IPS-20b (cell line): ENCODE measurements at regions not wholly inside any gene's neighbourhood (a gene's known extent, or its start where the extent isn't known, plus 50 kb on each side); places are given as distances from the start of the nearest gene placed in this dataset.

ENCODE experiments used
- H3K27ac ChIP-seq: one replicate; pipeline ENCODE4 v1.5.1; 2013; ENCODE audit warnings: low read length
- H3K27me3 ChIP-seq: 2 replicates; pipeline ENCODE4 v1.6.1; 2013; ENCODE audit warnings: mild to moderate bottlenecking, low read length, inconsistent platforms; ENCODE audit not compliant: insufficient read depth
- H3K36me3 ChIP-seq: 2 replicates; pipeline ENCODE4 v1.6.1; 2013; ENCODE audit warnings: low read depth, mild to moderate bottlenecking, inconsistent platforms, low read length, moderate library complexity; ENCODE audit not compliant: insufficient read depth
- H3K4me1 ChIP-seq: 2 replicates; pipeline ENCODE4 v1.6.1; 2013; ENCODE audit warnings: mild to moderate bottlenecking, control low read depth, inconsistent platforms, low read length, moderate library complexity; ENCODE audit not compliant: insufficient read depth
- H3K4me3 ChIP-seq: 2 replicates; pipeline ENCODE4 v1.5.1; 2013; ENCODE audit warnings: mild to moderate bottlenecking, low read length, inconsistent platforms
- H3K9ac ChIP-seq: 2 replicates; pipeline ENCODE4 v1.6.1; 2013; ENCODE audit warnings: low read depth, mild to moderate bottlenecking, inconsistent platforms, low read length, moderate library complexity
- H3K9me3 ChIP-seq: 2 replicates; pipeline ENCODE4 v1.6.1; 2013; ENCODE audit warnings: mild to moderate bottlenecking, low read depth, low read length, inconsistent platforms; ENCODE audit not compliant: insufficient read depth

DNA sequence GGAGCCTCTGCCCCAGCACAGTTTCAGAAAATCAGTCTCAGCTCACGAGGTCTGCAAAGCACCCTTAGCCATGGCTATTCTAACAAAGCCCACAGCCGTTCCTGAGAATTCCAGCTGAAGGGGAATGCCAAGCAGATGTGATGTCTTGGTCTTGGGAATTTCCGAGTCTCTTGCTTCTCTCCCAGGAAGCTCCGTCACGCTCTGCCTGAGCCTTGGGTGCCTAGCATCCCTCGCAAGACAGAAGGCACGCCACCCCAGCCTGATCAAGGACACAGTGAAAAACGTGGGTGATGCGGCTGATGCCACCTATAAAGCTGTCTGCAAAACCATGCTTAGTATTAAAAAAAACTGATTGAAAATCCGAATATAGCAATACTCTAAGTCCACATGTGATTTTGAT is 254.6 kb downstream of the SH3BP4 start:
- Histone ChIP-seq H3K36me3 (no peaks in the 10 kb centered on the region), H3K4me3 (no peak overlapping the region), H3K9ac (no peak overlapping the region), H3K27me3 (peaks cover 12% of the 10 kb centered on the region; the same call in 1 of the 2 replicates), H3K27ac (no peak overlapping the region), H3K9me3 (no peaks in the 10 kb centered on the region), H3K4me1 (peaks cover 7% of the 10 kb centered on the region; the same call in 1 of the 2 replicates)

DNA sequence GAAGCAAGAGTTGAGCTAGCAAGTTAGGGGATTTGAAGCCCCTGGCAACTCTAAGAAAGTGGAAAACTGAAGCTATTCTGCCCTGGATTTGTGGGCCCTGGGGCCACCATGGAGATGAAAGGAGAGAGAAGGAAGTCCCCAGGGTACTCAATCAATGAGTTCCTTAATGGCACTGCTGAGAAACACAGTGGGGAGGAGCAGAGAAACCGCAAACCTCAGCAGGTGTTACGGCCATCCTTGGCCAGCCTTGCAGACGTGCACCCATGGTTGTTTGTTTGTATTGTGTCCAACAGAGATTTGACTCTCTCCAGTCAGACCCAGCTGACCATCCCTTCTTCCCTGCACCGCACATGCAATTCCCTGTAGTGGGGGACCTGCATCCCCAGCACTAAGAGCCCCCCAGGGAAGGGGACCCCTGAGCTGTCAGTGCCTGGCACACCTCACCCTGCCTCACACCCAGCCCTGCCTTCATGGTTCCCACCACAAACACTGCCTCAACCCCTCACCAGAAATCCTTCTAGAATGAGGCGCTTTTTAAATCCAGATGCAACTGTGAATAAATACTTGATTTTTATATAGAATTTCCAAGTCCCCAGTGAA is 255.3 kb downstream of the SH3BP4 start:
- Histone ChIP-seq H3K27me3 (peaks cover 12% of the 10 kb centered on the region; the same call in 1 of the 2 replicates), H3K36me3 (no peaks in the 10 kb centered on the region), H3K4me1 (peaks cover 14% of the 10 kb centered on the region; the same call in 1 of the 2 replicates), H3K9me3 (no peaks in the 10 kb centered on the region), H3K9ac (no peak overlapping the region), H3K27ac (no peak overlapping the region), H3K4me3 (no peak overlapping the region)

DNA sequence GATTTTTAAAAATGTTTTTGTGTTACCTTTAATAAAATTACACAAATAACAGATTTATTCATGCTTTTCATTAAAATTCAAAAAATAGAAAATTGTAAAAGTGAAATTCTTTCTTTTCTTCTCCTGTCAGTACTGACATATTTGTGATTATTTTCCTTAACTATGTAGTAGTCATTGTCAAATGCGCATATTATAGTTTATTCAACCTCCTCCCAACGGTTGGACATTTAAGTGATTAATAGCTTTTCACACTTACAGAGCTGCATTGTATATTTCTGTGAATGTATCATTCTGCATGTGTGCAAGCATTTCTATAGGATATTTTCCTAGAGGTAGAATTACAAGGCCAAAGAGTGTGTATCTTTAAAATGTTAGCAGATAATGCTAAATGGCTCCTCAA is 259.2 kb downstream of the SH3BP4 start:
- H3K9me3 ChIP-seq: no peaks in the 10 kb centered on the region; the same call in 1 of the 2 replicates
- peaks cover 8% of the 10 kb centered on the region; the same call in 1 of the 2 replicates for H3K27me3 ChIP-seq
- no peak overlapping the region for H3K9ac ChIP-seq
- peaks cover 20% of the 10 kb centered on the region; the same call in 1 of the 2 replicates for H3K4me1 ChIP-seq
- no peak overlapping the region for H3K4me3 ChIP-seq
- H3K27ac ChIP-seq: no peak overlapping the region
- no peaks in the 10 kb centered on the region for H3K36me3 ChIP-seq

DNA sequence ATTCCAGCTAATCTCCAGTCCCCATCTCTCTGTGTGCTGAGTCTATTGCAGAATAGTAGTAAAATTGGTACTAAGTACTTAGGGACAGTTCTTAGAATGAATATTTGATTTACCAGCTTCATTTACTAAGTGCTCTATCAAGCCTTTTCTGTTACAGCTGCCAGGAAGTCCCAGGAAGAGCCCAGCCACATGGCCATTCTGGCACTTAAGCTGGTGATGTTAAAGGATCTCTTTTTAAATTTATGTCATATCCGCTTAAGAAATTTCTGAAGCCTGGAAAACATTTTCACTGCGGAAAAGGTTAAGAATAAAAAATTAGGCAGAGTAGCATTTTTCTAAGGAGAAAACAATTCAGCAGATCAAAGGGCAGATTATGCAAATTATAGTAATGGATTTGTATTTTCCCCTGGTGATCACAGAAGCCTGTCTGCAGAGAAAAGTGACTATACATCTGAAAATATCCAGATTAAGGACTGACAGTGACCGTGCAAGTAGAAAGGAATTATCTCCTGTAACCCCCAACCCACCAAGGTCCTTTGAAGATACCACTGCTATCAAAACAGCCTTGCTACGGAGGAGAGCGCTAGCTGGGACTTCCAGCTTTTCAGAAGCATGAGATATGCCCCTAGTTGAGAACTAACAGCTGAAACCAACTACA is 260.8 kb downstream of the SH3BP4 start:
- no peak overlapping the region for H3K9ac ChIP-seq
- no peaks in the 10 kb centered on the region for H3K27me3 ChIP-seq
- no peaks in the 10 kb centered on the region; the same call in 1 of the 2 replicates for H3K9me3 ChIP-seq
- no peaks in the 10 kb centered on the region for H3K36me3 ChIP-seq
- H3K27ac ChIP-seq: no peak overlapping the region
- peaks cover 19% of the 10 kb centered on the region; the same call in 1 of the 2 replicates for H3K4me1 ChIP-seq
- peak overlapping the region; percentile 10; the same call in 1 of the 2 replicates for H3K4me3 ChIP-seq

DNA sequence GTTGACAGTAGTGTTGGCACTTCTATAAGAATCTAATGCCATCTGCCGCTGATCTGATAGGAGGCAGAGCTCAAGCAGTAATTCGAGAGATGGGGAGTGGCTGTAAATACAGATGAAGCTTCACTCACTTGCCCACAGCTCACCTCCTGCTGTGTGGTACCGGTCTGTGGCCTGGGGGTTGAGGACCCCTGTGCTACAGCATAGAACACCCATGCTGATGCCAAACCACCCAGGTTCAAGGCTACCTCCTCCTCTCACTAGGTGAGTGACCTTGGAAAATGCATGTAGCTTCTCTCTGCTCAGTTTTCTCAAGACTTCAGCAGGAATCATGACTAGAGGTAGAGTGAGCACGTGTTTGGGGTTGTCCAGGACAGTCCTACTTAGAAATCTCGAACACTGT is 263.4 kb downstream of the SH3BP4 start:
- Histone ChIP-seq H3K9me3 (no peaks in the 10 kb centered on the region; the same call in 1 of the 2 replicates), H3K4me1 (peaks cover 19% of the 10 kb centered on the region; the same call in 1 of the 2 replicates)

DNA sequence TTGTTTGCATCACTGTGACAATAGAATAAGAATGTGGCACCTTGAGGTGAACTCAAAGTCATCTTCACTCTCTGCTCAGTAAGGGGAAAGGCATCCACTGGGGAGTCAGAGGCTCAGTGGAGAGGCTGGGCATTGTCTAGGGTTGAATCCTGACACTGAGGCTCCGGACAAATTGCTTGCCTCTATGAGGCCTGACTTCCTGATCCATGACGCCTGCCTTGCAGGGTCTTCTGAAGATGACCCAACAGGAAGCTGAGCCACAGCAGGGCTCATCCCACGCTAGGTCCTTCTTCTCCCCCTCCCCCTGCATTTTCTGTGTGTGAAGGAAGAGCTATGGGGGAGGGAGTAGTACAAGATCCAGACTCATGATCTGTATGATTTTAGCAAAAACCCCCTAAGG is 265.1 kb downstream of the SH3BP4 start:
- no peak overlapping the region for H3K9ac ChIP-seq
- peaks cover 11% of the 10 kb centered on the region; the same call in 1 of the 2 replicates for H3K4me1 ChIP-seq

More for the DNA sequence above, 263.4 kb downstream of the SH3BP4 start:
- Histone ChIP-seq H3K4me3 (no peak overlapping the region), H3K36me3 (no peaks in the 10 kb centered on the region), H3K27ac (no peak overlapping the region), H3K27me3 (no peaks in the 10 kb centered on the region), H3K9ac (no peak overlapping the region)

DNA sequence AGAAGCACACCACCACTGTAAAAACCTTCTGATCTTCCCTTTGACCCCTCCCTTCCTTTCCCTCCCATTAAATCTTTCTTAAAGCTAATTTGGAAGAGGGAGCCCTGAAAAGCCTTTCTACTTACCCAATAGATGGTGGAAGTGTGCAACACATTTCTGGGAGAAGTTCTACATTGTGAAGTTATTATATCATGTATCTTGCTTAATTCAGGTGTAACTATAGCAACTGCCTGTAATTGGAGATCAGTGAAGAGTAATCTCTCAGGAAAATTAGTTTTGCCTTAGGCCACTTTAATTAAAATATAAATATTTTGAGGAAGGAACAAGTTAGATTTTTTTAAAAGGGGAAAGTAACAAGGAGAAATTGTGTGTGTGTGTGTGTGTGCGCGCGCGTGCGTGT is 266.0 kb downstream of the SH3BP4 start:
- no peak overlapping the region for H3K4me3 ChIP-seq
- H3K36me3 ChIP-seq: no peaks in the 10 kb centered on the region
- H3K27me3 ChIP-seq: no peaks in the 10 kb centered on the region
- H3K4me1 ChIP-seq: peaks cover 2% of the 10 kb centered on the region; the same call in 1 of the 2 replicates
- no peak overlapping the region for H3K9ac ChIP-seq
- no peaks in the 10 kb centered on the region; the same call in 1 of the 2 replicates for H3K9me3 ChIP-seq
- H3K27ac ChIP-seq: no peak overlapping the region

More for the DNA sequence above, 265.1 kb downstream of the SH3BP4 start:
- Histone ChIP-seq H3K27ac (no peak overlapping the region), H3K9me3 (no peaks in the 10 kb centered on the region; the same call in 1 of the 2 replicates), H3K36me3 (no peaks in the 10 kb centered on the region), H3K27me3 (no peaks in the 10 kb centered on the region), H3K4me3 (no peak overlapping the region)

DNA sequence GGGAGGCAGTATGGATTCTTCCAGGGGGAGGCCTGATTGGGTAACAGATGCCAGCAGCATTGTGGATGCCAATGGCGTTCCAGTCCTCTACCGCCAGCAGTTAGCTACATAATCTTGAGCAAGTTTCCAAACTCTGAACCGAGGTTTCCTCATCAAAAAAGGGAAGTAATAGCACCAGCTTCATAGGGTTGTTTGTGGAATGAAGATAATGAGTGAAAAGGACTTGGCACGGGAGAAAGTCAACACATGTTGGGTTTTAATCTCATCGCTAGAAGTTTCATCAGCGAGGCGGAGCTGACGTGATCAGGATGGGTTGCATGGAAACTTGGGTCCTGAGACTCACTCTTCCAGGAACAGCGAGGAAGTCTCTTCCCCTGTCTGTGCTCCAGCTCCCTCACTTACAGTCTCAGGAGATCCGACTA is 266.7 kb downstream of the SH3BP4 start:
- H3K4me1 ChIP-seq: 0 out of 2 replicates have a peak, but pooled peaks cover 2% of the 10 kb centered on the region
- no peak overlapping the region for H3K4me3 ChIP-seq
- H3K36me3 ChIP-seq: no peaks in the 10 kb centered on the region
- H3K27ac ChIP-seq: no peak overlapping the region
- H3K9me3 ChIP-seq: no peaks in the 10 kb centered on the region; the same call in 1 of the 2 replicates
- H3K9ac ChIP-seq: no peak overlapping the region
- no peaks in the 10 kb centered on the region for H3K27me3 ChIP-seq

DNA sequence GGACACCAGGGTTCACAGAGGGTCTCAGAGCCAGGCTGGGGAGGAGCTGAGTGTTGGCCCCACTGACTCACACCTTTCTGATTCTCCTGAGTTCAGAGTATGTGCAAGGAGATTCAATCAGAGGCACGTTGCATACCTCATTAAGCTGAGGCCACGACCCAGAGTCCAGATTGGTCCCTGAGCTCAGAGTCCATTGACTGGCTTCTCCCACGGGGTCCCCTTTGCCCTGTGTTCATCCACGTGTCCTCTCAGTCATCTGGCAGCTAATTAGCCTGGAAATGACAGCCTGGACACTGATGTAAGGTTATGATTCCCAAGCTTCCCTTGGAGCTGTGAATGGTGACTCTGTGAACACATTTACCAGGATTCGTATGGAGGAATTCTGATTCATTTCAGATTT is 267.2 kb downstream of the SH3BP4 start:
- no peaks in the 10 kb centered on the region for H3K27me3 ChIP-seq
- no peaks in the 10 kb centered on the region; the same call in 1 of the 2 replicates for H3K9me3 ChIP-seq
- H3K9ac ChIP-seq: no peak overlapping the region
- no peak overlapping the region for H3K4me3 ChIP-seq
- no peaks in the 10 kb centered on the region for H3K36me3 ChIP-seq
- H3K27ac ChIP-seq: no peak overlapping the region
- 0 out of 2 replicates have a peak, but pooled peaks cover 2% of the 10 kb centered on the region for H3K4me1 ChIP-seq

DNA sequence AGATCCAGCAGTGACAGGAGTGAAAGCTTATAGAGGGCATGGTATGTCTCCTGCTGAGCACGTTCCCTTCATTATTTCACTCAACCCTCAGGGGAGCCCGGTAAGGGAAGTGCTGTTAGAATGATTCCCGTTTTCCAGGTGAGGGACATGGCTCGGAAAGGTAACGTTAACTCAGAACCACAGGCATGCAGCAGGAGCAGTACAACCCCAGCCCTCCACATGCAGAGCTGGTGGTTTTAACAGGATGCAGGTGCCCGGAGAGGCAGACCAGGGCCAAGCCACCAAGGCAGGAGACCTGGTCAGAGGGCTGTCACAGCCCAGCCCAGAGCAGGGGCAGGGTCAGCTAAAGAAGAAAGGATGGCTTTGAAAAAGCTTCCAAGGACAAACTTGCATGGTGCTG is 268.5 kb downstream of the SH3BP4 start:
- Histone ChIP-seq H3K4me3 (no peak overlapping the region), H3K4me1 (0 out of 2 replicates have a peak, but pooled peaks cover 2% of the 10 kb centered on the region), H3K27me3 (no peaks in the 10 kb centered on the region), H3K27ac (no peak overlapping the region), H3K36me3 (no peaks in the 10 kb centered on the region), H3K9me3 (no peaks in the 10 kb centered on the region), H3K9ac (no peak overlapping the region)

DNA sequence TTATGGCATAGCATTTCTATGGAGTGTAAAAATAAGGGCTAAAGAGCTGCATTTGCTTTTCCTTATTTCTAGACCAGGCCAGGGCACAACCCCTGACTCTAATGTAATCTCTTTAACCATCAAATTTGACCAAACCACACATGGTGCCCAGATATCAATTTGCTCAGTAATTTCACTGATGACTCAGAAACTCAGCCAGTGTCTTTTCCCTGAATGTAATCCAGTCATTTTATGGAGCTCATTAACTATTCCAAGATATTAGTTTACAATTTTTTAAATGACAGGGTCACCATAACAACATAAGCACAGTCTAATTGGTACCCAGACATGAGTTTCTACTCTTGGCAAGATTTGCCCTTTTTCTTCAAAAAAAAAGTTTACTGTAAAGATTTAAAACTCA is 270.8 kb upstream of the AGAP1 start:
- Histone ChIP-seq H3K27me3 (no peaks in the 10 kb centered on the region), H3K4me3 (no peak overlapping the region), H3K9me3 (no peaks in the 10 kb centered on the region), H3K36me3 (no peaks in the 10 kb centered on the region), H3K27ac (no peak overlapping the region), H3K9ac (no peak overlapping the region), H3K4me1 (no peaks in the 10 kb centered on the region)

DNA sequence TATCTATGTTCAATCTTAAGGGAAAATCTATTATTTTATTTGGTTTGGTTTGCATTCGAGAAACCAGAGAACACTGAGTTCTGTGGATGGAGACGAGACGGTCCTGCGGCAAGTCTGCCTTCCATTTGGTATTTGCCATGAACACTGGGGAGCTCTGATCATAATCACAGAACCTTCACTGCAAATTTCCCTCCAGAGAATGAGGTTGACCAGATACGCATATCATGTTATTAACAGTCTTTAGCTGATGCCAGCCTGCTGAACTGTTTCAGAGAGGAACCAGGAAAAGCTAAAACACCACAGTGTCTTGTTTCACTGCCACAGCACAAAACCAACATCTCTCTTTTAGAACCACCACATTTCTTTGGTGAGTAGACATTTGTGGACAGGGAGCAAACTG is 269.4 kb upstream of the AGAP1 start:
- Histone ChIP-seq H3K27me3 (no peaks in the 10 kb centered on the region), H3K36me3 (no peaks in the 10 kb centered on the region), H3K9me3 (no peaks in the 10 kb centered on the region), H3K27ac (no peak overlapping the region), H3K4me3 (no peak overlapping the region), H3K4me1 (no peaks in the 10 kb centered on the region), H3K9ac (no peak overlapping the region)
